MM.1S (cell line): ENCODE measurements at regions not wholly inside any gene's neighbourhood (a gene's known extent, or its start where the extent isn't known, plus 50 kb on each side); places are given as distances from the start of the nearest gene placed in this dataset.

Experiments used
- DNase-seq: peaks from one replicate; pipeline ENCODE4 v3.0.0-alpha.2; 2015
- H2AFZ ChIP-seq: fragments of 300-600 bp; sonication (generic); 2 replicates; pipeline ENCODE4 v1.6.0; 2016; ENCODE audit warnings: antibody characterized with exemption, low read length
- H3F3A ChIP-seq: fragments of 300-600 bp; sonication (generic); 2 replicates; pipeline ENCODE4 v1.6.1; 2016; ENCODE audit warnings: mild to moderate bottlenecking, antibody characterized with exemption, low read length, moderate library complexity, mixed read lengths; ENCODE audit not compliant: insufficient read depth
- H3K27ac ChIP-seq: fragments of 300-600 bp; sonication (generic); 2 replicates; pipeline ENCODE4 v1.5.1; 2016; ENCODE audit warnings: mild to moderate bottlenecking, low read length
- H3K27me3 ChIP-seq: fragments of 300-600 bp; sonication (generic); replicated peaks from 2 replicates; pipeline ENCODE4 v1.6.0; 2016; ENCODE audit warnings: low read length; ENCODE audit not compliant: insufficient read depth
- H3K36me3 ChIP-seq: fragments of 300-600 bp; sonication (generic); replicated peaks from 2 replicates; pipeline ENCODE4 v1.6.1; 2016; ENCODE audit warnings: mild to moderate bottlenecking, low read length, mixed read lengths; ENCODE audit not compliant: insufficient read depth
- H3K4me1 ChIP-seq: fragments of 300-600 bp; sonication (generic); 2 replicates; pipeline ENCODE4 v1.6.1; 2016; ENCODE audit warnings: low read length, mixed read lengths
- H3K4me2 ChIP-seq: fragments of 300-600 bp; sonication (generic); 2 replicates; pipeline ENCODE4 v1.6.0; 2016; ENCODE audit warnings: low read depth, low read length
- H3K4me3 ChIP-seq: fragments of 300-600 bp; sonication (generic); 2 replicates; pipeline ENCODE4 v1.5.1; 2016; ENCODE audit warnings: low read length, mixed read lengths
- H3K79me2 ChIP-seq: fragments of 300-600 bp; sonication (generic); 2 replicates; pipeline ENCODE4 v1.6.1; 2016; ENCODE audit warnings: mixed run types, low read length, mixed read lengths
- H3K9ac ChIP-seq: fragments of 300-600 bp; sonication (generic); 2 replicates; pipeline ENCODE4 v1.6.1; 2016; ENCODE audit warnings: low read length, mixed read lengths
- H3K9me2 ChIP-seq: fragments of 300-600 bp; sonication (generic); replicated peaks from 2 replicates; pipeline ENCODE4 v1.6.1; 2016; ENCODE audit warnings: mild to moderate bottlenecking, low read length, mixed read lengths; ENCODE audit not compliant: insufficient read depth
- H3K9me3 ChIP-seq: fragments of 300-600 bp; sonication (generic); replicated peaks from 2 replicates; pipeline ENCODE4 v1.6.1; 2016; ENCODE audit warnings: mild to moderate bottlenecking, low read length, mixed read lengths; ENCODE audit not compliant: insufficient read depth
- H4K20me1 ChIP-seq: fragments of 300-600 bp; sonication (generic); 2 replicates; pipeline ENCODE4 v1.6.1; 2016; ENCODE audit warnings: mild to moderate bottlenecking, low read length, moderate library complexity, mixed read lengths; ENCODE audit not compliant: insufficient read depth
- EZH2 ChIP-seq: fragments of 300-600 bp; sonication (generic); optimal IDR thresholded peaks from 2 replicates; pipeline ENCODE3; 2017; ENCODE audit warnings: low read depth, mild to moderate bottlenecking, antibody characterized with exemption, low read length, mixed read lengths
- EZH2phosphoT487 ChIP-seq: fragments of 300-600 bp; sonication (generic); IDR thresholded peaks from 2 replicates; pipeline ENCODE4 v1.6.1; 2018; ENCODE audit warnings: antibody characterized with exemption, low read length
- TF ChIP-seq, protein P1 (sequence below): fragments of 300-600 bp; sonication (generic); IDR thresholded peaks from 2 replicates; pipeline ENCODE4 v1.5.1; 2016; ENCODE audit warnings: antibody characterized with exemption, low read length, mixed read lengths

DNA sequence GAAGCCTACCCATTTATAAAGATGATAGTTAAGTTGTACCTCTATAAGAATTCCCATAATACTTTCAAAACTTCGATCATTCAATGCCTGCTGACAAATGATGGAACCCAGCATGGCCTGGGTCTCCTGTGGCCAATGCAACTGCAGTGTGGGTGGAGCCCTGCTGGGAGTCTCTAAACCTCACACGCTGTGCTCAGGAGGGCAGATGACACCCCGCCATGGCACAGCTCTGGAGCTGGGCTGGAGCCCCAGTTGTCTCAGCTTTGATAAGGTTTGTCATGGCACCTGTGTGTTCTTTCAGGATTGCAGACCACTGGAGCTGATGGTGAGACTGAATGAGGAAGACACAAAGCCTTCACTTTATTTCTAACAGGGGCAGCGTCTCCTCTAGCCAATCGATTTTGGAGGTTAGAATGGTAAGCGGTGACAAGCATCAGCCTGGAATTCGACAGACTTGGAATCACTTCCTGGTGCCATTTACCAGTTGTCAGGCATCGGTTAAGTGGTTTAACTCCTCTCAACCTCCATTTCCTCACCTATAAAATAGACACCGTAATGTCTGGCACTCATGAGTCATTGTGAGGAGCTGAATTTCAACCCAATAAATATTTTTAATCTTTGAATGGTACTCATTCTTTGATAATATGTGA, 383.6 kb upstream of the SALL3 start:
- H3K9me2 ChIP-seq = no peaks in the 10 kb centered on the region
- H3K4me3 ChIP-seq = no peak overlapping the region
- H3K79me2 ChIP-seq = no peaks in the 10 kb centered on the region
- H3F3A ChIP-seq = no peaks in the 10 kb centered on the region
- H4K20me1 ChIP-seq = no peaks in the 10 kb centered on the region
- TF ChIP-seq, protein P1, sequence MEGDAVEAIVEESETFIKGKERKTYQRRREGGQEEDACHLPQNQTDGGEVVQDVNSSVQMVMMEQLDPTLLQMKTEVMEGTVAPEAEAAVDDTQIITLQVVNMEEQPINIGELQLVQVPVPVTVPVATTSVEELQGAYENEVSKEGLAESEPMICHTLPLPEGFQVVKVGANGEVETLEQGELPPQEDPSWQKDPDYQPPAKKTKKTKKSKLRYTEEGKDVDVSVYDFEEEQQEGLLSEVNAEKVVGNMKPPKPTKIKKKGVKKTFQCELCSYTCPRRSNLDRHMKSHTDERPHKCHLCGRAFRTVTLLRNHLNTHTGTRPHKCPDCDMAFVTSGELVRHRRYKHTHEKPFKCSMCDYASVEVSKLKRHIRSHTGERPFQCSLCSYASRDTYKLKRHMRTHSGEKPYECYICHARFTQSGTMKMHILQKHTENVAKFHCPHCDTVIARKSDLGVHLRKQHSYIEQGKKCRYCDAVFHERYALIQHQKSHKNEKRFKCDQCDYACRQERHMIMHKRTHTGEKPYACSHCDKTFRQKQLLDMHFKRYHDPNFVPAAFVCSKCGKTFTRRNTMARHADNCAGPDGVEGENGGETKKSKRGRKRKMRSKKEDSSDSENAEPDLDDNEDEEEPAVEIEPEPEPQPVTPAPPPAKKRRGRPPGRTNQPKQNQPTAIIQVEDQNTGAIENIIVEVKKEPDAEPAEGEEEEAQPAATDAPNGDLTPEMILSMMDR = no peak
- TF ChIP-seq EZH2phosphoT487 (no peak), EZH2 (no peak)
- no peaks in the 10 kb centered on the region for H3K9me3 ChIP-seq
- H3K27ac ChIP-seq = no peak overlapping the region
- H3K4me2 ChIP-seq = no peak overlapping the region
- H3K4me1 ChIP-seq = no peaks in the 10 kb centered on the region
- no peak overlapping the region for H3K9ac ChIP-seq
- no peak overlapping the region for H2AFZ ChIP-seq
- H3K36me3 ChIP-seq = no peaks in the 10 kb centered on the region
- no peak for DNase-seq
- H3K27me3 ChIP-seq = no peaks in the 10 kb centered on the region

- Histone ChIP-seq H3K9me3 (no peaks in the 10 kb centered on the region), H3K27me3 (no peaks in the 10 kb centered on the region), H3K9me2 (no peaks in the 10 kb centered on the region), H3K4me3 (no peak overlapping the region), H3K4me2 (no peak overlapping the region), H3K4me1 (no peaks in the 10 kb centered on the region), H3K9ac (no peak overlapping the region), H3F3A (no peaks in the 10 kb centered on the region), H3K27ac (no peak overlapping the region), H4K20me1 (no peaks in the 10 kb centered on the region), H2AFZ (no peak overlapping the region), H3K36me3 (no peaks in the 10 kb centered on the region), H3K79me2 (no peaks in the 10 kb centered on the region)
- TF ChIP-seq EZH2phosphoT487 (no peak), EZH2 (no peak)
- TF ChIP-seq, protein P1 = no peak
- DNase-seq = no peak
Observed at GRCh38 chr18:78596794-78597345, 382.7 kb upstream of the SALL3 start.

DNA sequence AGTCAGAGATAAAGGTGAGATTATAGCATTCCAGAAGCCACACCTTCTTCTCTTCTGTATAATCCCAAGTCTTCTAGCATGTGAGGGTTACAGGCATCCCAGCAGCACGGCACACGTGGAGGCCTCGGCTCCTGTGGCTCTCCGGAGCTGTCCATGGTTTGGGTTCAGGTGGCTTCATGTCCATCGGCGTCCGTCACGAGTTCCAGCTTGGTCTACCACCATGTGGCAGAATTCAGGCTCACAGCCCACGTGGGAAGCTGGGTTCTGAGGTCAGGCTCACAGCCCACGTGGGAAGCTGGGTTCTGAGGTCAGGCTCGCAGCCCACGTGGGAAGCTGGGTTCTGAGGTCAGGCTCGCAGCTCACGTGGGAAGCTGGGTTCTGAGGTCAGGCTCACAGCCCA, 378.3 kb upstream of the SALL3 start:
- Histone ChIP-seq H4K20me1 (no peaks in the 10 kb centered on the region), H3K4me3 (no peak overlapping the region), H3F3A (no peaks in the 10 kb centered on the region), H3K27me3 (no peaks in the 10 kb centered on the region), H3K4me2 (no peak overlapping the region), H3K36me3 (no peaks in the 10 kb centered on the region), H3K79me2 (no peaks in the 10 kb centered on the region), H2AFZ (no peak overlapping the region), H3K9me2 (no peaks in the 10 kb centered on the region), H3K9ac (no peak overlapping the region), H3K4me1 (no peaks in the 10 kb centered on the region), H3K27ac (no peak overlapping the region), H3K9me3 (no peaks in the 10 kb centered on the region)
- DNase-seq = no peak
- TF ChIP-seq, protein P1 = no peak
- TF ChIP-seq EZH2 (no peak), EZH2phosphoT487 (no peak)
